GM19397 (cell line): ENCODE measurements at regions not wholly inside any gene's neighbourhood (a gene's known extent, or its start where the extent isn't known, plus 50 kb on each side); places are given as distances from the start of the nearest gene placed in this dataset.

Experiments used
- ATAC-seq: cut with Tn5 transposase; IDR thresholded peaks from one replicate; pipeline ENCODE4 v1.9.1; 2021; ENCODE audit warnings: mild to moderate bottlenecking, moderate library complexity; ENCODE audit not compliant: unreplicated experiment

DNA sequence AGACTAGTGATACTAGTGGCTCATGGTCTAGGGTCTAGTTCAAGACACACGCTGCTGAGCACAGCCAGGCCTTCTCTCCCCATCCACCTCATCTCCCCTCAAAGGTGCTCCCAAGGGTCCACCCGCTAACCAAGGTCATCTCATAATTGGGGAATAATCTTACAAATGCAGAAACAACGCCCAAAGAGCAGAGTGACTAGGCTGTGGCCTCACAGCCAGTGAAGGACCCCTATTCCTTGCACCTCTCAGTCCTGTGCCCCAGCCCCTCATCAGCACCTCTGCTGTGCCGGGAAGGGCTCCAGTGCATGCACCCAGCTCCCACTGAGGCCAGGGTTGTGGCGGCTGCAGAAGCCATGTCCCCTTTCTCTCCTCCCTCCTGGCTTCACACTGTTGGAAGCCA lies 286.9 kb downstream of the UACA start:
- ATAC-seq = no peak

GRCh38 chr15:70475921-70476320 lies 287.4 kb downstream of the UACA start:
- no peak for ATAC-seq

DNA sequence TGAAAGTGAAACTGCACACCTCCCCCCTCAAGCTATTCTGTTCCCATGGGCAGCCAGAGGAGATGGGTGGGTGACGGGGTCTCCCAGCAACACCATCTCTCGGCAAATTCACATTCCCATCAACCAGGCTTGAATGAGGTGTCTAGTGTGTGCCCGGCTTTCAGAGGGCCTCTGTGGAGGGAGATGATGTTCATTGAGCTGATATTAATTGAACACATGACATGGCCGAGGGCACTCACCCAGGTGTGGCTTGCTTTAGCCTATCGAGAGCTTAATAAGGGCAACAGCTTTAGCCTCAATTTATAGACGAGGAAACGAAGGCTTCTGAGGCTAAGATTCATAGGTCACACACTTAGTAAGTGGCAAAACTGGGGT lies 288.0 kb downstream of the UACA start:
- no peak for ATAC-seq

- ATAC-seq = no peak
Observed at GRCh38 chr15:70474471-70475406, 288.6 kb downstream of the UACA start.

- ATAC-seq = no peak
Observed at GRCh38 chr15:70473581-70474370, 289.6 kb downstream of the UACA start.

GRCh38 chr15:70471517-70471916 lies 291.8 kb downstream of the UACA start:
- ATAC-seq = no peak

GRCh38 chr15:70470556-70471191 lies 292.7 kb downstream of the UACA start:
- no peak for ATAC-seq

DNA sequence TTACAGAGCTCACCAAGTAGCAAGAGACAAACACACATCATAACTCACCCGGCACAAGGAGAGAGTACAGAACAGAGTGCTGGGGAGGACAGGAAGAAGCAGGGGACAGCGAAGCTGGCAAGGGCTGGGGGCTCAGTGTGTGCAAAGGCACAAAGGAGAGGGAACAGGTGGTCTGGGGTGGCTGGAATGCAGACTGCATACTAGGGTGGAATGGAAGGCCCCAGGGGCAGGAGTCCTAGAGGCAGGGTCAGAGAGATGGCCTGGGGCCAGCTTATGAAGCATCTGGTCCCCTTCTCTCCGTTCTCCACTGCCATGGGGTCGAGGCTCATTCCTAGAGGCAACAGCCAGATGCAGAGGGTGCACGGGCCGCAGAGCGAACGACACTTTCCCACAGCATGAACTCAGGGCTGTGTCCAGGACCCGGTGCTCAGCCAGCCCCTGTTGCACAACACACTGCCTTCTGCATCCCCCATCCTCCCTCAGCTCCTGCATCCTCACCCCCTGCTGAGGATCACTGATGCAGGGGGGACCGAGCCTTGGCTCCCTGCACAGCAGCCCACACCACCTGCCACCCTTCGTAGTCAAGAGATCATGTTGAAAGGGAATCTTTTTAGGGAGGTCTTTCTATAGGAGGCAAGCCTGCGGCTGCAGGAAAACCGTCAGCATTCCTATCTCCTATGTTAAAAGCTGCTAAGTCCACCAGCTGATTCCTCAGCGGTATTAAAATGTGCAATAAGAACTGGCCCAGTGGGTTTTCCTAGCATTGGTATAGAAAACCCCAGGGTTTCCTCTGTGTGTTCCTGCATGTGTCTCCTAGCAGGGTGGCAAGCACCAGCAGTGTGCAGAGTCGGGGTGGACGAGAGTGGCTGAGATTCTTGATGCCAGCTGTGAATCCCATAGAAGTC lies 293.5 kb downstream of the UACA start:
- ATAC-seq = no peak

DNA sequence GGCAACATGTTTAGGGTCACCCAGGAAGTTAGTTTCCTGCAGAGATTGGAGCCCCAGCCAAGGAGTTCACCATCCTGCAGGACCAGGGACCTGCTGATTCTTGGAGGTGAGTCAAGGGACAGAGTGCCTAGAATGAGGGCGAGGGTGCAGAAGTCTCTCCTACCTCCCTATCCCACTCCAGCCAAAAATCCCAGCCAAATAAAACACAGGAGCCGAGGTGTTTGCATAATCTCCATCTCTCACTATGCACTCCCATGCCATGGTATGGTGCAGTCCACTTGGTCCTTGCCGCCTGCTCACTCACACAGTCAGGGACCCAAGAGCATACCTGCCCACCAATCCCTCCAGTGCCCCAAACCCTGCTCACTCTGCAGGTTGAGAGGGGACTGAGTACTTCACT lies 294.2 kb downstream of the UACA start:
- ATAC-seq = no peak

GRCh38 chr15:70466895-70467529 lies 296.3 kb downstream of the UACA start:
- no peak for ATAC-seq

- ATAC-seq = no peak
Observed at GRCh38 chr15:70466305-70466704, 297.1 kb downstream of the UACA start.

- ATAC-seq = no peak
Observed at GRCh38 chr15:70465812-70466211, 297.5 kb downstream of the UACA start.

DNA sequence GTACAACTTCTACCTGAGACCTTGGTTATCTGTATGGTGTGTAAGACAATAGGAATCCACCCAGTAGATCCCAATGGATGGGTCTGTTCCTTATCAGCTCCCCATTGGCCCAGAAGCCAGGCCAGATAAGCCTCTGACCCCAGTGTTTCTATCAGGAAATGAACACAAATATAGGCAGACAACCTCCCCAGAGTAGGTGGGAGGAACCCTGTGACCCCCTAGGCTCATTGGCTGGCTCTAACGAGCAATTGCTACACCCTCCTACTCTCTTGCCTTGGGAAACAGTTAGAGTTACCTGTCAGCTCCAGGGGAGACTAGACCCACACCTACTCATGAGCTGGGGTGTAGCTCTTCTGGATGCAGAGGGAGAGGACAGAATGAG lies 299.9 kb downstream of the UACA start:
- no peak for ATAC-seq

DNA sequence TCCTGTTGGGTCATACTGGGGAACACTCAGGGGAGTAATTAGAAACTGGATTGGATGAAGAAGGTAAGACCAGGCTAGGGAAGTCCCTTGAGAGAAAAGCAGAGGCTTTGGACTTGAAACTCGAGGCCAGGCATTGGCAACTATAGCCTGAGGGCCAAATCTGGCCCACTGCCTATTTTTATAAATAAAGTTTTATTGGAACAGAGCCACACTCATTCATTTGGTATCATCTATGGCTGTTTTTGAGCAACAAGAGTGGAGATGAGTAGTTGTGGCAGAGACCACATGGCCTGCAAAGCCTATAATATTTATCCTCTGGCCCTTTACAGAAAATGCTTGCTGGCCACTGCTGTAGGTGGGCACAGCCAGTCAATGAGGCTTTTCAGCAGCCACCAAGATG lies 301.4 kb downstream of the UACA start:
- ATAC-seq = no peak

DNA sequence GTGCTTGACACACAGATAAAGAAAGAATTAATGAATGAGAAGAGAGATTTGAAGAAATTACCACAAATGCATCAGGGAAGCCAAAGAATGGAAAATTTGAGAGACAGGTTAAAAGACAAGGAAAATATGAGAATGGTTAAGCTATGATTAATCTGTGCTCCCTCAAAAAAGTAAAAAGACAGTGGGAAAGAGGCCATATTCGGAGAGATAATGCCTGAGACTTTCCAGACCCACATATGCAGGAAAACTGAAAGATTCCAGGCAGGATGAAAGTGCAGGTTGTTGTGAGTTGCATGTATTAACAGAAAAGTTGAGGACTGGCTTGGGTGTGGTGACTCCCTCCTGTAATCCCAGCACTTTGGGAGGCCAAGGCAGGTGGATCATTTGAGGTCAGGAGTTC lies 302.3 kb downstream of the UACA start:
- no peak for ATAC-seq

- ATAC-seq = no peak
Observed at GRCh38 chr15:70459312-70459711, 304.0 kb downstream of the UACA start.

- ATAC-seq = no peak
Observed at GRCh38 chr15:70453766-70454165, 309.6 kb downstream of the UACA start.

DNA sequence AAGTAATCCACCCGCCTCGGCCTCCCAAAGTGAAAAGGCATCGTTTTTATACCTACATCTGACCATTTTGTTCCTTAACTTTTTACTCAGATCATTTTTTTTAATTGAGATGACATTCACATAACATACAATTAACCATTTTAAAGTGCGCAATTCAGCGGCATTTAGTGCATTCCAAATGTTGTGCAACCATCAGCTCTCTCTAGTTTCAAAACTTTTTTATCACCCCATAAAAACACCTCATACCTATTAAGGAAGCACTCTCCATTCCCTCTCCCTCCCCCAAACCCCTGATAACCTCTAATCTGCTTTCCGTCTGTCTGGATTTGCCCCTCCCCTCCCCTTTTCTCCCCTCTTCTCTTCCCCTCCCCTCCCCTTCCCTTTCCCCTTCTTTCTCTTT lies 310.1 kb downstream of the UACA start:
- ATAC-seq = no peak

DNA sequence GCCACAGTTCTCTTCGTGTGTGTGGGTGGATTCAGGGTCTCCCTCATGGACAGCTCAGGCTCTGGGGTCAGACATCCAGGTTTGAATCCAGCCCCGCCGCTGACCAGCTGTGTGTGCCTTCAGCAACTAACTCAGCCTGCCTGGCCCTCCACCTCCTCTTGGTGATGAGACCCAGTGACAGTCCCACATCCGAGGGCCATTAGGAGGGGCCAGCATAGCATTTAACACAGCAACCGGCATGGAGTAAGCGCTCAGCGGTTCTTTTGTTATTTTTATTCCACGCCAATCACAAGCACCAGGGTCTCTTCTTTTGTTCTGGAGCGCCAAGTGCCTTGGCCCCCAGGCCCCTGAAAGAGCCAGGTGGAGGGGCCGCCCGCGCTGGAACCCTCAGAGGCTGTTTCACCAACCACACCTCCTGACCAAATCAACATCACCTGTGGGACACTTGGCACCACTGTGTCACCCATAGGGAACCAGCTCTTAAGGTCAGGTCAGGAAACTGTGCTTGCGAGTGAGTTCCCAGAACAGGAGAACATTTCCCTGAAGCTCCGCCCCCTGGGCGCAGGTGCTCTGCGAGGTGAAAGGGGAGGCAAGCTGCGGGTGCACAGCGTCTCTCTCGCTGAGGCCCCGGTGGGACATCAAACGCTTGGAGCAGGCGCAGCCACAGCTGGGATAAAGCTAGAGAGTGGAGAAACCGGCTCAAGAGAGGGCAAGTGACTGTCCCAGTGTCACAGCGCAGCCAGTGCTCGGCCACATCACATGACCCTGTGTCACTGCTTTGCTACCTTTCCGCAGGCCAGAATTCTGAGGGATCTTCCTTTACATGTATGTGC lies 311.3 kb downstream of the UACA start:
- ATAC-seq = no peak

GRCh38 chr15:70450142-70450443 lies 313.3 kb downstream of the UACA start:
- ATAC-seq = no peak
